NCI-H2227 treated with DMSO at 0.1 percent for 48 hours (cell line): ENCODE measurements at regions not wholly inside any gene's neighbourhood (a gene's known extent, or its start where the extent isn't known, plus 50 kb on each side); places are given as distances from the start of the nearest gene placed in this dataset.
"Not testable (repeated sequence)": the region's sequence is repeated elsewhere in the genome, so short reads cannot be mapped to it uniquely, and the experiment has no call there.

Experiments
- DNase-seq: peaks from one replicate; lab custom pipeline; 2025; lab: John Stamatoyannopoulos, UW

DNA sequence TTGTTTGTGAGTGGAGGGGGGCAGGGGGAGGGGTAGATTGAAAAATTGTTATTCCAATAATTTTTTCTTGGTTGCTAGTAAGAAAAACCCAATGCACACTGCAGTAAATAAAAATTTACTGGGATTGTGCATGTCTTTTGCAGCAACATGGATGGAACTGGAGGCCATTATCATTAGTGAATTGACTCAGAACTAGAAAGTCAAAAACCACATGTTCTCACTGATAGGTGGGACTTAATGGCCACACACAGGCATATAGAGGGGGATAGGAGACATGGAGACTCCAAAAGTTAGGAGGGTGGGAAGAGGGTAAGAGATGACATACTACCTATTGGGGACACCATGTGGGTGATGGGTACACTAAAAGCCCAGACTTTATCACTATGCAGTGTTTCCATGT, 67.2 kb downstream of the BUB3 start:
- DNase-seq, result no peak

DNA sequence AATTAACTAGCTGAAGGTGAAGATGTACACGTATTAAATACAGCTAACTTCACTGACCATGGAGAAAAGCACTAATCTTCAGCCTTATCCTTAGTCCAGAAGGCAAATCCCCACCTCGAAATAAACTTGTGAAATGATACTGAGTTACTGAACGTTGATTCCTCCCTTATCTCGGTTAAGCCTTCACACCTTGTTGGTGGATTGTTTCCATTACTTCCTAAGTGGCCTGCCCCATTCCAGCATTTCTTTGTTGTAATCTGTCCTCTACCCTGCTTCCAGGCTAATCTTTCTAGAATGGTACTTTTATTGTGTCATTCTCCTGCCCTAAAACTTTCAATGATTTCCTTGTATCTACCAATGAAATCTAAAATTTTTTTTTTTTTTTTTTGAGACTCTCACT, 68.6 kb downstream of the BUB3 start:
- no peak for DNase-seq

DNA sequence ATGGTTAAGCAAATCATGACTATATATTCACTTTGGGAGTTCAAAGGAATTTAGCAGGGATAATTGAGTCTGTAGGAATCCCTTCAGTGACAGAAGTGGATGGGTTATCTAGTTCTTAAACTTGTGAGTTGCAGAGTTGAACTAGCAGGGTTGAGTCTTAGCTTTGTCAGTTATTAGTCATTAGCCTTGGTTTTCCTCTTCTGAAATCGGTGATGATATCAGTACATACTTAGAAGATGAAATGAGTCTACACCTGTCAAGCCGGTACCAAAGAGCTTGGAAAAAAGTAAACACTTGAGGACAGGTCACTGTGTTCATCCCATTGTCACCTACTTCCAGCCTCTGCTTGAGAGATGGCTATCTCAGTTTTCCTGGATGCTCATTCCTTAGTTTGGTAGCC, 73.5 kb downstream of the BUB3 start:
- no peak for DNase-seq

DNA sequence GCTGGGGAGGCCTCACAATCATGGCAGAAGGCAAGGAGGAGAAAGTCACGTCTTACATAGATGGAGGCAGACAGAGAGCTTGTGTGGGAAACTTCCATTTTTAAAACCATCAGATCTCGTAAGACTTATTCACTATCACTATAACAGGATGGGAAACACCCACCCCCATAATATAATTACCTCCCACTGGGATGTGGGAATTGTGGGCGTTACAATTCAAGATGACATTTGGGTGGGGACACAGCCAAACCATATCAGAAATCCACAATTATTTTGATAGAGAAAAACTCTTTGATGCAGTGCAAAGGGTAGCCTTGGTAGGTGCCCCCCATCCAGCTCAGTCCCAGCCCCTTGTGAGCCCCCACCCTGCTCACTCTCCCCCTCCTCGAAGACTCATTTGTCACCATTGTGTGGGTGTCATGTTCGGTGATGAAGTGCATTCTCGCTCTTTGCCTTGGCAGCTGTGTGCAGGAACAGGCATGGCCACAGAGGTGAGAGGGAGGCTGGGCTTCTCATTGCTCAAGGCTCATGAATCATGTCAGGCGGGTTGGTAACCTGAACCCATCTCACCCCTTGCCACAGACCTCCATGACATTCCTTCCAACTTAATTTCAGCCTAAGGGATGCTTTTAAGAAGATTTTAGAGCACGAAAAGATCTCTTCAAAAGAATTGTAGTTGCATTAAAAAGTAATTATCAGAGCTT, 75.9 kb downstream of the BUB3 start:
- DNase-seq, result no peak

DNA sequence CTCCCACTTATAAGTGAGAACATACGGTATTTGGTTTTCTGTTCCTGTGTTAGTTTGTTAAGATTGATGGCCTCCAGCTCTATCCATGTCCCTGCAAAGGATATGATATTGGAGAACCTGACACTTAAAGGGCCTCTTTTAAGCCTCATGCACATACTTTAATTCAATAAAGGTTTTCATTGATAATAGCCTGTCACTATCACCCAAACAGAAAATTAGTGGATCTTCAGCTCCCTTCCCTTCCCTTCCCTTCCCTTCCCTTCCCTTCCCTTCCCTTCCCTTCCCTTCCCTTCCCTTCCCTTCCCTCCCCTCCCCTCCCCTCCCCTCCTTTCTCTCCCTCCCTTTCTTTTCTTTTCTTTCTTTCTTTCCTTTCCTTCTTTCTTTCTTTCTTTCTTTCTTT, 78.7 kb downstream of the BUB3 start:
- DNase-seq, result not testable (repeated sequence)

DNA sequence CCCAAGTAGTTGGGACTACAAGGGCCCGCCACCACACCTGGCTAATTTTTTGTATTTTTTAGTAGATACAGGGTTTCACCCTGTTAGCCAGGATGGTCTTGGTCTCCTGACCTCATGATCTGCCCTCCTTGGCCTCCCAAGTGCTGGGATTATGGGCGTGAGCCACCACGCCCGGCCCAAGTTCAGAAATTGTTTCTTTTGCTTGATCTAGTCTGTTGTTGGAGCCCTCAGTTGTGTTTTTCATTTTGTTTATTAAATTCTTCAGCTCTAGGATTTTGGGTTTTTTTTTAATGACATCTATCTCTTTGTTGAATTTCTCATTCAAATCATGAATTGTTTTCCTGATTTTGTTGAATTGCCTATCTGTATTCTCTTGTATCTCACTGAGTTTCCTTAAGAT, 80.8 kb downstream of the BUB3 start:
- not testable (repeated sequence) for DNase-seq

DNA sequence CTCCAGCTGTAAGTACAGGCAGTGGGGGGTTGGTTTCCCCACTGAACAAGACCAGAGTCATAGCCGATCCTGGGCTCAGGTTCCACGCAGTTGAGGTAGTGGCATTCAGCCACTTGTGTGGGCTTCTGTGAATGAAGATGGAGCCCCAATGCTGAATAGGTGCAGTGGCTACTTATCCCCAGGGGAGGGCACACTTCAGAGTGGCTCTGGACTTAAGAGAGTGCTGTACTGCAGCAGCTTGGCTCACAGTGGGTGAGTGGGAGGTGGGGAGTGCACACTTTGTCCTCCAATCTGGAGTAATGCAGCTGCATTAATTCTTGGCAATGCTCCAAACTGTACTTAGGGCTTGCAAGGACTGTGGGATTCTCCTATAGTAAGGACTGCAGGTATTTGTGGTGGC, 81.9 kb downstream of the BUB3 start:
- no peak for DNase-seq

DNA sequence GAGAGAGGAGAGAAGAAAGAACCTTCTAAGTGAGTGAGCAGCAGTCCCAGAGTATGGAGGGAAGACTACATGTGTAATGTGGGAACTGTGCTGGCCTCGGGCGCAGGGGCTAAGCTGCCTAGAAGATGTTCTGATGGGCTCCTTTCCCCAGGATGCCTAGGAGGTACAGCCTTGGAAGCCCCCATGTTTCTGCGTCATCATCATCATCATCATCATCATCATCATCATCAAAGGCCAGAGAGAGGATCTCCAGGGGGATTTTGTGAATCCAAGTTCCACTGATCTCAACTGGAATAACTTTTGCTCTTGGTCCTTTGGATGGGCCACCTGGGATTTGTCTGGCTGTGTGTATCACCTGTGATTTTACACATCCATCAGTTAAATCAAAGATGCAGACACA, 86.0 kb downstream of the BUB3 start:
- no peak for DNase-seq

DNA sequence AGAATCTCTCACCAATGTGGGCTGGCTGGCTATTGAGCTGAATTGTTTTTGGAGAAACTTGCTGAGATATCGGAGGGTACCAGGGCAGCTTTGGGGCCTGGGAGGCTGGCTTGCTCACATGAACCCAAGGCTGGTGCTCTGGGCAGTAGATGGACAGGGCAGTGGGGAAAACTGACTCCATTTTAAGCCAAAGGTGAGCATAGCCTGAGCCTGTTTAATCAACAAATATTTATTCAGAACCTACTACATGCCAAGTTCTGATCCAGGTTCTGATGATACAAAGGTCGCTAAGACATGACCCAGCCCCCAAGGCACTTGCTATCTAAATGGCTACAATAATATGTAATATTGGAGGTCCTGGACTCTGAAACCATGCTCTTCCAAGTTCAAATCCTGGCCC, 86.6 kb downstream of the BUB3 start:
- DNase-seq, result no peak

DNA sequence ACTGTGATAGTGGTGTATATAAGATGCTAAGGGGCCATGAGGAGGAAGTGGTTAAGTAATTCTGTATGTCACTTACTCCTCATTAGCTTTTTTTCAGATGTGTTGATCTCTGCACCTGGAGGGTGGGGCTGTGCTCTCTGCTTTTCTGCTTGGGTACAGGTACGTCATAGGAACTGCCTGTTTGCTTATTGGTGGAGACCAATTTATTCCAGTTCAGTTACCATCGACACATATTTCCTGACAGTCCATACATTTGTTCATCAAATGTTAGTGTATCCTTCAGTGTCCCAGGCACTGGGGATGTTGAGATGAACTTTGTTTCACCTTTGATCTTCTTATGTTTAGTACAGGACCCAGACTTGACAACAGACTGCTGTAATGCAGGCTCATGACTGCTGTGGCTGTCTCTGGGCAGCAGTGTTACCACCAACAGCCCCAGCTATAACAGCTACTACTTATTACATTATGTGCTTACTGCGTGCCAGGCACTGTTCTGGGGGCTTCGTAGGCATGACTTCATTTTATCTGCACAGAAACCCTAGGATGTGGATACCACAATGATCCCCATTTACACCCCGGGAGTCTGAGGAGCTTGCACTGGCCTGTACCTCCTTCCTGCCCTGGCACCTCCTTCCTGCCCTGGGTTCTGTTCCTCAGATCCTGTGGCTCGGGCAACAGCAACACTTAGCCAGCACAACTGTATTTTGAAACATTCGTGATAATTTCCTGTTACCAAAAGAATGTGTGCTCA, 87.4 kb downstream of the BUB3 start:
- no peak for DNase-seq

DNA sequence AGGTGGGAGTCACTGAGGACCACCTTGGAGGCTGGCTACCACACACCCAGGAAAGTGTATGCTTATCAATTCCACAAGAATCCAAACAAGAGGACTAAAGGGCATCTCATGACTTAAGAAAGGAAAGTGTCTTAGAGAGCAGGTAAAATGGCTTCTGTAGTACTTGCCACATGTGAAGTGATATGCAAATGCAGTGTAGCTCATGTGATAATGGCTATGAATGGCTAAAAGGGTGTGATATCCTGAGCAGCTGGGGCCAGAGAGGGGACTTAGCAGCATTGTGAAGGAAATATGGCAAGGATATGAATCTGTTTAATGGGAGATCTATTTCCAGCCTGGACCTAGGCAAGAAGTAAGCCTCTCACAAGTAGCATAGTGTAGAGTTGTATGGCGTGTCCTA, 90.5 kb downstream of the BUB3 start:
- DNase-seq, result no peak

DNA sequence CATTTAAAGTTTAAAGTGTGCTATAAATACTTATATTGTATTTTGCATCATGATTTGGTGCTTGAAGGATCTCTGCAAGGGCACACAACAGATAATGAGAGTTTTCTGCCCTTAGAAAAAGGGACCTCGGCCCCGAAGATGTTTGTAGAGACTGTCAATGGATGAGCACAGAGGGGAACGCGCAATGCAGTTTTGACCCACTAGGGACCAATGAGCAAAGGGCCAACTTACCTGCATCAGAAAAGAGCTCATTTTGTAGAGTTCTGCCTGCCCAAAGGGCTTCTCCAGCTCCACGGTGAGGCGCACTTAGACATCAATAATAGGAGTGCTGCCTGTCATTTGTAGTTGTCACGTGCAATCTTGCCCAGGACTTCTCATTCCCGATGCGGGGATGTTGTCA, 91.1 kb downstream of the BUB3 start:
- no peak for DNase-seq

DNA sequence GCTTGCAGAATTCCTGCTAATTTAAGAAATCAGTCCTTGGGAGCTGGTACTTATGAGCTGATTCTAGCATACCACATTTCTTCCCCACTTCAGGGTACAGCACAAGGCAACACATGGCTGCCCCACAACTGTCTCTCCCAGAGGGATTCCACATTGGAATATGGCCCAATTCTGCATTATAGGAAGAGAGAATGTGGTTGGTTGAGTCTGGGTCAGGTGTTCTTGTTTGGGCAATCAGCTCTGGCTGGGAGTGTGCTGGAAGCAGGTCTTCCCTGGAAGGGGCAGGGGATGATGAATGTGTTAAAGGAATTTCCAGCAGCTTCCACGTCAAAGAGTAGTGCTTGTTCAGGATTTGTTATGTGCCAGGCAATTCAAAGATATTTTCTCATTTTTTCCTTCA, 95.7 kb downstream of the BUB3 start:
- DNase-seq, result no peak

DNA sequence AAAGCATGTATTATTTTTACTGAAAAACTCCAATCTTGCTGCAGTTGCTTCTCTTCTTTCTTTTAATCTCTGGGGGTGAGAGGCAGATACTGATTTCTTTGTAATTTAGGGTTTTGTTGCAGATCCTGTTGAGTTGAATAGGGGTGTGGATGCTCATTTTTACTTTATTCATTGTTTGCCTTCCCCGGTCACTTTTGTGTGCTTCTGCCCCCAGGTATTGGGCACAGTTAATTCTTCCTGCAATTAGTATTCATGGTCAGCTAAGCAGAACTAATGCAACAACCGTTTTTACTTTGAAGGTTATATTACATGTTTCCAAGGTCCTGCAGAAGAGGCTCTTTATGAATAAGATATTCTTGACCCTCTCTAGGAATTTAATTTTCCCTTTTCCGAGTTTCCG, 96.4 kb downstream of the BUB3 start:
- DNase-seq, result peak; percentile 10

DNA sequence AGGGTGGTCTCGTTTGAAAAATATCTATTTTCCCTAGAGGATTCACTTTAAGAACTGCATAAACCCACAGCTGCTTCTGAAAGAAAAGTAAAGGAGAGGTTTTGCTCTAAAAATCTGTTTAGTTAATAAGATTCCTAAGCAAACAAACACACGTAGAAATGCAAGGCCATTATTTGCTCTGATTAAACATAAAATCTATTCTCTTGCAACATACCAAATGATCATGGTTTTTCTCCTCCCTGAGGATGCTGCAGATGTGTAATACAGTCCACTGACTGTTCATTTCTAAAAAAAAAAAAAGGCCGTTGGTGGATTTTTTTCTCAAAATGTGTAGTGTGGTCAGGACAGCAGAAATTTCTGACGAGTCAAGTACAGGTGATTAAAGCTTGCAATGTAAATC, 98.6 kb downstream of the BUB3 start:
- DNase-seq, result no peak

DNA sequence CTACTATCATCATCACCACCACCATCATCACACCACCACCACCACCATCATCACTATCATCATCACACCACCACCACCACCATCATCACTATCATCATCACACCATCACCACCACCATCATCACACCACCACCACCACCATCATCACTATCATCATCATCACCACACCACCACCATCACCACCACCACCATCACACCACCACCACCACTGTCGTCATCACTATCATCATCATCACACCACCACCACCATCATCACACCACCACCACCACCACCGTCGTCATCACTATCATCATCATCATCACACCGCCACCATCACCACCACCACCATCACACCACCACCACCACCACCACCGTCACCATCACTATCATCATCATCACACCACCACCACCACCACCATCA, 100.1 kb downstream of the BUB3 start:
- not testable (repeated sequence) for DNase-seq

DNA sequence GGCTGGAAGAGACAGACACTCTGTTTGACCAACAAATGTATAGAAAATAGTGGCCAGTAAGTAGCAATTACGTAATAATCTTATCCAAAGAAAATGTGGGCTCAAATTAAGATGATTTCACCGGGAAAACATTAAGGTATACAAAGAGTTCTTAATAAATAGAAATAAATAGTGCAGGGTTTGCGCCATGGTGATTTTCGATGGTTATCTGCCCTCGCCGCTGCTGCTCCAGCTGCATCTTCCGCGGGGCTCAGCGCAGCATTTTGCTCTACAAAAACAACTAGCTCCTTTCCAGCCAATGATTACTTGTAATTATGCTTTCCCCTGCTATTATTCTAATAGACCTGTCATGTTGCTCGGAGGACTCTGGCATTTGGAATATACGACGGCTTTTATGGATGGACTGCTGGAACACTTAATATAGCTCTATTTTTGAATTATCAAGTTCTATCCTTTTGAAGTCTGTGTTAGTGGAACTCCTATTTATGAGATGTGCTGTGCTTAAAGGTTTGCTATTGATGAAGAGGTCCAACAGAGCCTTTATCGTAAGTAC, 103.8 kb downstream of the BUB3 start:
- peak; percentile 25 for DNase-seq

DNA sequence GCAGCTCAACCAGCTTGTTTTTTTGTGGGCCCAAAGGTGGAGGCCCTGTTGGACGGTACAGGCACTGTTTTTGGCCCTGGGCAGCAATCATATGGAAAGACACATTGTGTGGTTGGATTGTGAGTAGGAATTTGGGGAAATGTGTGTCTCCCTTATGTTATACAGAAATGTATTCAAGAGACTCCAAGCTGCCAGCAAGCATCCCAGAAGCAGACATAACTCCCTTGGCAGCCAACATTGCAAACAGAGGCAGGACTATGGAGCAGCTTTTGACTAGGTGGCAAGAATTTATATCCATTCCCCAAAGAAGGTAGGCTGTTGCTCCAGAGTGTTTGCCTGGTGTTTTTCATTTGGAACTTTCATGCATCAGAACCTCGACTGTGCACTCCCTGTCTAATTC, 104.9 kb downstream of the BUB3 start:
- DNase-seq, result no peak

DNA sequence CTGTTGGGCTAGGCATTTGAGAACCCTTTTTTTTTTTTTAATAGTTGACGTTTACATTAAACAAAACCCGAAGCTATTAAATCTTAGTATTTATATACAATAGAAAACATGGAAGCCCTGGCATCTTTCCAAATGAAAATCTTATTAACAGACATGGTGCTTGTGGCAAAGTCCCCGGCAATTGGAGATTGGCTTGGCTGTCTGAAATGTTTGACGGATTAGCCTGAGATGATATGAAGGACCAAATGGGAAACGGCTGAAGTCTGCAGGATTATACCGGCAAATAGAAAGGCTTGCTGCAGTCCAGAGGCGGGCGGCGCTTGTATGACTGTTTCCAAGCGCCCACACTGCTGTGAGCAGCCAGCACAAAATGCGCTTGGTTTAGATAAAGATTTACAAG, 105.6 kb downstream of the BUB3 start:
- no peak for DNase-seq

DNA sequence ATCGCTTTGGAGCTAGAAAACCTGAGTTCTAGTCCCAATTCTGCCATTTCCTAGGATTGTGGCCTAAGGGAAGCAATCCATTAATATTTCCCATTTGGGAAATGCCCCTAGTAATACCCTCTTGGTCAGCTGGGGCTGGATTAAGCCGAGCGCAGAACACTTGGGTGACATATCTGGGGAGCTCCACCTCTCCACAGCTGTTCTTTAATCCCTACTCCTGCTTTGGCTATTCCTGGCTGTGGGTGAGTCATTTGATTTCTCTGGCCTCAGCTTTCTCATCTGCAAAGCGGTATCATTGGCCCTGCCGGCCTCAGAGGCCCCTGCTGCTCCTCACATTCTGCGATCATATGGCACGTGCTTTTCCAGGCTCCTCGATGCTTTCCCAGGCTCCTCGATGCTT, 108.3 kb downstream of the BUB3 start:
- DNase-seq, result no peak

DNA sequence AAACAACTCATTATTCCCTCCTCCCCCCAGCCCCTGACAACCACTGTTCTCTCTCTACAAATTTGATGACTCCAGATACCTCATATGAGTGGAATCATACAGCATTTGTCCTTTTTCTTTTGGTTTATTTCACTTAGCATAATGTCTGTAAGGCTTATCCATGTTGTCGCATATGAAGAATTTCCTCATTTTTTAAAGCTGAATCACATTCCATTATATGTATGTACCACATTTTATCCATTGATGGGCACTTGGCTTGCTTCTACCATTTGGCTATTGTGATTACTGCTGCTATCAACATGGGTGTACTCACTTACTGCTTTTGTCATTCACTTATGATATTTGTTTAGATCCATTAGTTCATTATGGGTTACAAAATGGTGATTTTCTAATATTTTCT, 112.8 kb downstream of the BUB3 start:
- no peak for DNase-seq

DNA sequence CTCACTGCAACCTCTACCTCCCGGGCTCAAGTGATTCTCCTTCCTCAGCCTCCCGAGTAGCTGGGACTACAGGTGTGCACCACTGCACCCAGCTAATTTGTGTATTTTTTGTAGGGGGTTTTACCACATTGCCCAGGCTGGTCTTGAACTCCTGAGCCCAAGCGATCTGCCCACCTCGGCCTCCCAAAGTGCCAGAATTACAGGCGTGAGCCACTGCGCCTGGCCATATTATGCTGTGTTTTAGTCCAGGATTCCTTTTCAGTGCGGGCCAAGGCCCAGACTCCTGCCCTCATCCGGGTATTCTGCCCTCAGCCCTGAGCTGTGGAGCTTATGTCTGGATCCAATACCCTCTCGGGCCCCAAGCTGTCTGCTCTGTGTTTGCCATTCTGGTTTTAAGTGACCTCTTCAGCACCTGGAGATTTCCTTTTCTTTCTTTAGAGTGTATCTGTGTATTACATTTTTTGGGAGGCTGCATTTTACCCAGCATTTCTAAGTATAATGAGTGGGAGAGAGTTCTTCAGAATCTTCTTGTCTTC, 114.9 kb downstream of the BUB3 start:
- DNase-seq, result no peak

DNA sequence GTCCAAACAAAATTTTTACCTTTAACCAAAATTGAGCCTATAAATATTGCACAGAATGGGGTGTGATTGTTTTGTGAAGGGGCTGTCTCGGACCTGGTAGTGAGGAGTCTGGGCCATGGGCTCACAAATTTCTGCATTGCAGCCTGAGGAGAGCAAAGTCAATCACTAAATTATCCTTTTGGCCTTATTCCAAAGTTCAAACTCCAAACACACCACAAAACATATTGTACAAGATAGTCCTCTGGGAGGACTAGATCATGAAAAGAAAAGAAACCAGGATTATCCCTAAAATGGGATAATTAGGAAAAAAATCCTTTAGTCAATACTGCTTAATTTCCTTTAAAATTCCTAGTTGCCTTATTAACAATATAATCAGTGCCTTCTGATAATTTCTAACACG, 115.5 kb downstream of the BUB3 start:
- DNase-seq, result no peak
